Right lobe of liver (tissue), 6 donors: ENCODE measurements at regions not wholly inside any gene's neighbourhood (a gene's known extent, or its start where the extent isn't known, plus 50 kb on each side); places are given as distances from the start of the nearest gene placed in this dataset.

Experiments
- ATAC-seq, 4 donors: fragments of 200-7000 bp; cut with Tn5 transposase; one replicate each; pipeline ENCODE4 v1.9.1; 2020; ENCODE audit warnings: mild to moderate bottlenecking in 4 of 4, moderate library complexity in 4 of 4
- DNase-seq, 3 donors: peaks; one replicate each; pipeline ENCODE4 v3.0.0-alpha.2; 2020
- H3K27ac ChIP-seq, 3 donors: fragments of 200-600 bp; one replicate each; pipeline ENCODE4 v1.8.0; 2022
- H3K27me3 ChIP-seq, 2 donors: fragments of 200-600 bp; one replicate each; pipeline ENCODE4 v1.8.0; 2022
- H3K36me3 ChIP-seq, 4 donors: fragments of 200-600 bp; sonication (generic) in 1 of 4; one replicate each; pipeline versions ENCODE4 v1.5.1 to v1.8.0; 2017 to 2022; ENCODE audit warnings: control low read depth in 1 of 4
- H3K4me1 ChIP-seq, 4 donors: fragments of 200-600 bp; sonication (generic) in 1 of 4; one replicate each; pipeline versions ENCODE4 v1.5.1 to v1.8.0; 2017 to 2022; ENCODE audit warnings: control low read depth in 1 of 4
- H3K4me3 ChIP-seq, 3 donors: fragments of 200-600 bp; one replicate each; pipeline ENCODE4 v1.8.0; 2022
- H3K9me3 ChIP-seq, 4 donors: fragments of 200-600 bp; sonication (generic) in 1 of 4; one replicate each; pipeline versions ENCODE4 v1.5.1 to v1.8.0; 2017 to 2022; ENCODE audit warnings: control low read depth in 1 of 4
- CTCF ChIP-seq, 4 donors: fragments of 200-600 bp in 3 of 4; fragments of 450-650 bp in 1 of 4; IDR thresholded peaks; one replicate each; pipeline versions ENCODE4 v1.5.1 to v1.8.0; 2016 to 2022; ENCODE audit warnings: antibody characterized with exemption in 4 of 4, mild to moderate bottlenecking in 2 of 4
- POLR2A ChIP-seq: fragments of 450-650 bp; IDR thresholded peaks from one replicate; pipeline ENCODE4 v1.6.1; 2017; ENCODE audit warnings: antibody characterized with exemption, mild to moderate bottlenecking
- WGBS: methylation state at CpG from one replicate; pipeline ENCODE4 v1.1.6; 2018; ENCODE audit warnings: low coverage, low lambda C conversion rate; ENCODE audit not compliant: insufficient coverage; ENCODE audit errors: missing lambda C conversion rate; 5-methylcytosine and 5-hydroxymethylcytosine counted together
- intact Hi-C, 2 donors: fragments of 100-400 bp; cut with DNase I; formaldehyde crosslinking; loops; one replicate each; pipeline versions ENCODE4 v1.11.2 to v1.14.1; 2022
- donor health status: DM: no; HTN: yes; CAD: no.
- donor health status: DM: no; HTN: no; CAD: no.
- donor health status: DM: no; HTN: no; CAD: no.
- donor health status: DM: no; HTN: yes; CAD: no.
- donor health status: DM: no; HTN: yes; CAD: no.

- WGBS, result 14% methylated on average over 4 of the region's 4 CpGs
- Histone ChIP-seq H3K27me3 (no peaks in the 10 kb centered on the region), H3K27ac (no peak overlapping the region), H3K9me3 (no peaks in the 10 kb centered on the region), H3K4me1 (no peaks in the 10 kb centered on the region), H3K36me3 (no peaks in the 10 kb centered on the region), H3K4me3 (no peak overlapping the region)
- DNase-seq (no peak), ATAC-seq (no peak)
- TF ChIP-seq POLR2A (no peak), CTCF (IDR thresholded peaks at IDR 0.05) (no peak)
- intact Hi-C loops, result no loop called here
Observed at GRCh38 chr1:106680776-106681344, 375.6 kb upstream of the PRMT6 start.

GRCh38 chr1:106681939-106682522, 374.4 kb upstream of the PRMT6 start:
- no peak for ATAC-seq
- Histone ChIP-seq H3K4me3 (no peak overlapping the region), H3K27me3 (no peaks in the 10 kb centered on the region), H3K36me3 (no peaks in the 10 kb centered on the region), H3K9me3 (no peaks in the 10 kb centered on the region), H3K27ac (no peak overlapping the region), H3K4me1 (no peaks in the 10 kb centered on the region)
- TF ChIP-seq CTCF (IDR thresholded peaks at IDR 0.05) (no peak), POLR2A (no peak)
- no peak for DNase-seq
- intact Hi-C loops, result no loop called here
- 54% methylated on average over 2 of the region's 3 CpGs for WGBS

GRCh38 chr1:106688446-106688845, 368.0 kb upstream of the PRMT6 start:
- H3K4me3 ChIP-seq, result no peak overlapping the region
- 34% methylated on average over 3 of the region's 3 CpGs for WGBS
- H3K27me3 ChIP-seq, result no peaks in the 10 kb centered on the region
- TF ChIP-seq POLR2A (no peak), CTCF (IDR thresholded peaks at IDR 0.05) (no peak)
- H3K27ac ChIP-seq, result no peak overlapping the region
- ATAC-seq (no peak), DNase-seq (no peak)
- H3K4me1 ChIP-seq, result no peaks in the 10 kb centered on the region
- intact Hi-C loops, result no loop called here
- no peaks in the 10 kb centered on the region for H3K36me3 ChIP-seq
- H3K9me3 ChIP-seq, result no peaks in the 10 kb centered on the region

GRCh38 chr1:106698660-106699059, 357.8 kb upstream of the PRMT6 start:
- Histone ChIP-seq H3K27ac (no peak overlapping the region), H3K4me3 (no peak overlapping the region), H3K4me1 (no peaks in the 10 kb centered on the region), H3K36me3 (no peaks in the 10 kb centered on the region), H3K9me3 (no peaks in the 10 kb centered on the region), H3K27me3 (no peaks in the 10 kb centered on the region)
- DNase-seq (no peak), ATAC-seq (no peak)
- no peak for TF ChIP-seq CTCF (IDR thresholded peaks at IDR 0.05)
- no peak for TF ChIP-seq POLR2A
- intact Hi-C loops, result no loop called here

GRCh38 chr1:106699433-106699832, 357.0 kb upstream of the PRMT6 start:
- H3K9me3 ChIP-seq, result no peaks in the 10 kb centered on the region
- ATAC-seq, result no peak
- no peaks in the 10 kb centered on the region for H3K36me3 ChIP-seq
- H3K4me3 ChIP-seq, result no peak overlapping the region
- no peak for DNase-seq
- no peaks in the 10 kb centered on the region for H3K4me1 ChIP-seq
- H3K27ac ChIP-seq, result no peak overlapping the region
- TF ChIP-seq POLR2A, result no peak
- TF ChIP-seq CTCF (IDR thresholded peaks at IDR 0.05), result no peak
- no peaks in the 10 kb centered on the region for H3K27me3 ChIP-seq
- intact Hi-C loops, result no loop called here
